Smooth muscle cell (in vitro differentiated cells): ENCODE measurements at regions not wholly inside any gene's neighbourhood (a gene's known extent, or its start where the extent isn't known, plus 50 kb on each side); places are given as distances from the start of the nearest gene placed in this dataset.
"Not testable (repeated sequence)": the region's sequence is repeated elsewhere in the genome, so short reads cannot be mapped to it uniquely, and the experiment has no call there.

Source experiments
- DNase-seq: peaks from one replicate; lab custom pipeline; 2025; ENCODE audit not compliant: unreplicated experiment; lab: John Stamatoyannopoulos, UW
- H2AFZ ChIP-seq: fragments of 200-600 bp; sonication (generic); 2 replicates; pipeline ENCODE4 v1.6.0; 2016; ENCODE audit warnings: antibody characterized with exemption, low read depth, mild to moderate bottlenecking
- H3F3A ChIP-seq: fragments of 200-600 bp; sonication (generic); 2 replicates; pipeline ENCODE4 v1.6.0; 2017; ENCODE audit warnings: antibody characterized with exemption, low read depth
- H3K27ac ChIP-seq: fragments of 200-600 bp; sonication (generic); 2 replicates; pipeline ENCODE4 v1.5.1; 2016; ENCODE audit warnings: low read depth, mild to moderate bottlenecking
- H3K27me3 ChIP-seq: fragments of 200-600 bp; sonication (generic); 2 replicates; pipeline ENCODE4 v1.6.1; 2016; ENCODE audit warnings: low read depth, mild to moderate bottlenecking
- H3K36me3 ChIP-seq: fragments of 200-600 bp; sonication (generic); 2 replicates; pipeline ENCODE4 v1.5.1; 2016; ENCODE audit warnings: low read depth
- H3K4me1 ChIP-seq: fragments of 200-600 bp; sonication (generic); 2 replicates; pipeline ENCODE4 v1.5.1; 2016; ENCODE audit warnings: low read depth
- H3K4me2 ChIP-seq: fragments of 200-600 bp; sonication (generic); 2 replicates; pipeline ENCODE4 v1.6.0; 2016; ENCODE audit warnings: mild to moderate bottlenecking
- H3K4me3 ChIP-seq: fragments of 200-600 bp; sonication (generic); 2 replicates; pipeline ENCODE4 v1.5.1; 2016; ENCODE audit warnings: mild to moderate bottlenecking
- H3K79me2 ChIP-seq: fragments of 200-600 bp; sonication (generic); 2 replicates; pipeline ENCODE4 v1.6.0; 2016; ENCODE audit warnings: low read depth, mild to moderate bottlenecking
- H3K9ac ChIP-seq: fragments of 200-600 bp; sonication (generic); 2 replicates; pipeline ENCODE4 v1.6.0; 2016; ENCODE audit warnings: low read depth
- H3K9me3 ChIP-seq: fragments of 200-600 bp; sonication (generic); replicated peaks from 2 replicates; pipeline ENCODE4 v1.5.1; 2016; ENCODE audit warnings: low read depth
- H4K20me1 ChIP-seq: fragments of 200-600 bp; sonication (generic); 2 replicates; pipeline ENCODE4 v1.6.0; 2016; ENCODE audit warnings: low read depth
- WGBS: methylation state at CpG from one replicate; pipeline ENCODE4 v1.1.7; 2016; ENCODE audit warnings: low lambda C conversion rate; 5-methylcytosine and 5-hydroxymethylcytosine counted together
- TF ChIP-seq, protein P1 (sequence below): fragments of 200-600 bp; sonication (generic); IDR thresholded peaks from 2 replicates; pipeline ENCODE4 v1.5.1; 2017; ENCODE audit warnings: borderline replicate concordance, mild to moderate bottlenecking, antibody characterized with exemption; ENCODE audit not compliant: insufficient read depth, poor library complexity, severe bottlenecking

DNA sequence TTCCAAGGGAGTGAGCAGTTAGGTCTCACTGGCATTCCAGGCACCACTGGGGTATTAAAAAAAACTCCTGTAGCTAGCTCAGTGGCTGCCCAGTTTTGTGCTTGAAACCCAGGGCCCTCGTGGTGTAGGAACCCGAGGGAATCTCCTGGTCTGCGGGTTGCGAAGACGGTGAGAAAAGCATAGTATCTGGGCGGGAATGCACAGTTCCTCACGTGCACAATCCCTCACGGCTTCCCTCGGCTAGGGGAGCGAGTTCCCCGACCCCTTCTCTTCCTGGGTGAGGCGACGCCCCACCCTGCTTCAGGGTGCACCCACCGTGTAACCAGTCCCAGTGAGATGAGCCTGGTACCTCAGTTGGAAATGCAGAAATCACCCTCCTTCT, 50.5 kb upstream of the PGBD5 start:
- no peak overlapping the region for H2AFZ ChIP-seq
- no peak for DNase-seq
- no peaks in the 10 kb centered on the region for H4K20me1 ChIP-seq
- H3K27me3 ChIP-seq = peaks cover 7% of the 10 kb centered on the region
- H3K36me3 ChIP-seq = no peaks in the 10 kb centered on the region
- H3K9ac ChIP-seq = no peak overlapping the region
- WGBS = 73% methylated on average over 14 of the region's 14 CpGs
- H3K79me2 ChIP-seq = no peaks in the 10 kb centered on the region
- H3K4me3 ChIP-seq = no peak overlapping the region
- H3K4me1 ChIP-seq = no peaks in the 10 kb centered on the region
- no peaks in the 10 kb centered on the region for H3K9me3 ChIP-seq
- TF ChIP-seq, protein P1, sequence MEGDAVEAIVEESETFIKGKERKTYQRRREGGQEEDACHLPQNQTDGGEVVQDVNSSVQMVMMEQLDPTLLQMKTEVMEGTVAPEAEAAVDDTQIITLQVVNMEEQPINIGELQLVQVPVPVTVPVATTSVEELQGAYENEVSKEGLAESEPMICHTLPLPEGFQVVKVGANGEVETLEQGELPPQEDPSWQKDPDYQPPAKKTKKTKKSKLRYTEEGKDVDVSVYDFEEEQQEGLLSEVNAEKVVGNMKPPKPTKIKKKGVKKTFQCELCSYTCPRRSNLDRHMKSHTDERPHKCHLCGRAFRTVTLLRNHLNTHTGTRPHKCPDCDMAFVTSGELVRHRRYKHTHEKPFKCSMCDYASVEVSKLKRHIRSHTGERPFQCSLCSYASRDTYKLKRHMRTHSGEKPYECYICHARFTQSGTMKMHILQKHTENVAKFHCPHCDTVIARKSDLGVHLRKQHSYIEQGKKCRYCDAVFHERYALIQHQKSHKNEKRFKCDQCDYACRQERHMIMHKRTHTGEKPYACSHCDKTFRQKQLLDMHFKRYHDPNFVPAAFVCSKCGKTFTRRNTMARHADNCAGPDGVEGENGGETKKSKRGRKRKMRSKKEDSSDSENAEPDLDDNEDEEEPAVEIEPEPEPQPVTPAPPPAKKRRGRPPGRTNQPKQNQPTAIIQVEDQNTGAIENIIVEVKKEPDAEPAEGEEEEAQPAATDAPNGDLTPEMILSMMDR = no peak
- H3K27ac ChIP-seq = no peak overlapping the region
- no peak overlapping the region for H3K4me2 ChIP-seq
- H3F3A ChIP-seq = no peaks in the 10 kb centered on the region

DNA sequence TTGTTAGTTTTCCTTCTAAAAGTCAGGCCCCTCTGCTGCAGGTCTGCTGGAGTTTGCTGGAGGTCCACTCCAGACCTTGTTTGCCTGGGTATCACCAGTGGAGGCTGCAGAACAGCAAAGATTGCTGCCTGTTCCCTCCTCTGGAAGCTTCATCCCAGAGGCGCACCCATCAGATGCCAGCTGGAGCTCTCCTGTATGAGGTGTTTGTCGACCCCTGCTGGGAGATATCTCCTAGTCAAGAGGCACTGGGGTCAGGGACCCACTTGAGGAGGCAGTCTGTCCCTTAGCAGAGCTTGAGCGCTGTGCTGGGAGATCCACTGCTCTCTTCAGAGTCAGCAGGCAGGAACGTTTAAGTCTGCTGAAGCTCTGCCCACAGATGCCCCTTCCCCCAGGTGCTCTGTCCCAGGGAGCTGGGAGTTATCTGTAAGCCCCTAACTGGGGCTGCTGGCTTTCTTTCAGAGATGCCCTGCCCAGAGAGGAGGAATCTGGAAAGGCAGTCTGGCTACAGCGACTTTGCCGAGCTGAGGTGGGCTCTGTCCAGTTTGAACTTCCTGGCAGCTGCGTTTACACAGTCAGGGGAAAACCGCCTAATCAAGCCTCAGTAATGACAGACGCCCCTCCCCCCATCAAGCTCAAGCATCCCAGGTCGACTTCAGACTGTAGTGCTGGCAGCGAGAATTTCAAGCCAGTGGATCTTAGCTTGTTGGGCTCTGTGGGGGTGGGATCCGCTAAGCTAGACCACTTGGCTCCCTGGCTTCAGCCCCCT, 49.9 kb upstream of the PGBD5 start:
- H3F3A ChIP-seq, H3K9me3 ChIP-seq, H3K4me3 ChIP-seq, H3K27ac ChIP-seq, H4K20me1 ChIP-seq, H3K4me1 ChIP-seq, H3K27me3 ChIP-seq, H3K79me2 ChIP-seq, H3K36me3 ChIP-seq, H3K9ac ChIP-seq, H3K4me2 ChIP-seq, DNase-seq, H2AFZ ChIP-seq: not testable (repeated sequence)
- WGBS = 50% methylated on average over 12 of the region's 12 CpGs
